WERI-Rb-1 (cell line): ENCODE measurements at regions not wholly inside any gene's neighbourhood (a gene's known extent, or its start where the extent isn't known, plus 50 kb on each side); places are given as distances from the start of the nearest gene placed in this dataset.

ENCODE experiments used
- DNase-seq: peaks from one replicate; pipeline ENCODE4 v3.0.0-alpha.2; 2020
- H3K27ac ChIP-seq: fragments of 250-450 bp; sonication (Bioruptor Pico); 2 replicates; pipeline ENCODE4 v1.5.1; 2020; ENCODE audit warnings: mild to moderate bottlenecking, moderate library complexity
- H3K27me3 ChIP-seq: fragments of 250-450 bp; sonication (Bioruptor Pico); 2 replicates; pipeline ENCODE4 v1.5.1; 2021; ENCODE audit warnings: mild to moderate bottlenecking, low read depth, moderate library complexity; ENCODE audit not compliant: insufficient read depth, severe bottlenecking
- H3K36me3 ChIP-seq: fragments of 250-450 bp; sonication (Bioruptor Pico); 2 replicates; pipeline ENCODE4 v1.5.1; 2020; ENCODE audit warnings: mild to moderate bottlenecking, moderate library complexity
- H3K4me3 ChIP-seq: 2 replicates; pipeline ENCODE4 v1.5.1; 2011; ENCODE audit warnings: low read depth, mild to moderate bottlenecking, control low read depth, low read length
- H3K9me3 ChIP-seq: fragments of 250-450 bp; sonication (Bioruptor Pico); 2 replicates; pipeline ENCODE4 v1.5.1; 2021; ENCODE audit warnings: mild to moderate bottlenecking, moderate library complexity; ENCODE audit not compliant: severe bottlenecking
- CTCF ChIP-seq: IDR thresholded peaks from 2 replicates; pipeline ENCODE4 v1.5.1; 2011; ENCODE audit warnings: low read depth, mild to moderate bottlenecking, control low read depth, inconsistent platforms, low read length

- no peak for DNase-seq
- no peaks in the 10 kb centered on the region for H3K36me3 ChIP-seq
- TF ChIP-seq CTCF = no peak
- no peaks in the 10 kb centered on the region for H3K27me3 ChIP-seq
- H3K9me3 ChIP-seq = no peaks in the 10 kb centered on the region
- H3K4me3 ChIP-seq = no peak overlapping the region
- no peak overlapping the region for H3K27ac ChIP-seq
Observed at GRCh38 chr3:180825964-180826363, 86.5 kb upstream of the FXR1 start.

- Histone ChIP-seq H3K9me3 (no peaks in the 10 kb centered on the region), H3K27ac (no peak overlapping the region), H3K4me3 (no peak overlapping the region), H3K36me3 (no peaks in the 10 kb centered on the region), H3K27me3 (no peaks in the 10 kb centered on the region)
- no peak for TF ChIP-seq CTCF
- no peak for DNase-seq
Observed at GRCh38 chr3:180827171-180827570, 85.3 kb upstream of the FXR1 start.

GRCh38 chr3:180828001-180828720, 84.3 kb upstream of the FXR1 start:
- Histone ChIP-seq H3K4me3 (no peak overlapping the region), H3K9me3 (no peaks in the 10 kb centered on the region), H3K27ac (no peak overlapping the region), H3K36me3 (no peaks in the 10 kb centered on the region), H3K27me3 (no peaks in the 10 kb centered on the region)
- no peak for TF ChIP-seq CTCF
- no peak for DNase-seq

GRCh38 chr3:180828723-180829408, 83.6 kb upstream of the FXR1 start:
- no peak for DNase-seq
- Histone ChIP-seq H3K27me3 (no peaks in the 10 kb centered on the region), H3K36me3 (no peaks in the 10 kb centered on the region), H3K4me3 (no peak overlapping the region), H3K27ac (no peak overlapping the region), H3K9me3 (no peaks in the 10 kb centered on the region)
- no peak for TF ChIP-seq CTCF

GRCh38 chr3:180829409-180830405, 82.8 kb upstream of the FXR1 start:
- DNase-seq = no peak
- no peak for TF ChIP-seq CTCF
- Histone ChIP-seq H3K27me3 (no peaks in the 10 kb centered on the region), H3K4me3 (no peak overlapping the region), H3K36me3 (no peaks in the 10 kb centered on the region), H3K9me3 (no peaks in the 10 kb centered on the region), H3K27ac (no peak overlapping the region)
